H9 (cell line): ENCODE measurements at regions not wholly inside any gene's neighbourhood (a gene's known extent, or its start where the extent isn't known, plus 50 kb on each side); places are given as distances from the start of the nearest gene placed in this dataset.
"Not testable (repeated sequence)": the region's sequence is repeated elsewhere in the genome, so short reads cannot be mapped to it uniquely, and the experiment has no call there.

Experiments used
- DNase-seq: peaks from one replicate; pipeline ENCODE4 v3.0.0-alpha.2; 2017
- H2AFZ ChIP-seq: one replicate; pipeline ENCODE4 v1.6.1; 2013; ENCODE audit warnings: mild to moderate bottlenecking, low read length, control low read depth, moderate library complexity
- H2AK5ac ChIP-seq: 2 replicates; pipeline ENCODE4 v1.6.1; 2013; ENCODE audit warnings: low read length, control low read depth, mixed read lengths; ENCODE audit not compliant: insufficient read length
- H2BK120ac ChIP-seq: one replicate; pipeline ENCODE4 v1.6.1; 2013; ENCODE audit warnings: low read depth, mild to moderate bottlenecking, low read length, control low read depth, inconsistent platforms; ENCODE audit not compliant: poor library complexity, severe bottlenecking
- H2BK12ac ChIP-seq: 2 replicates; pipeline ENCODE4 v1.6.1; 2013; ENCODE audit warnings: low read length, control low read depth, mixed read lengths, low read depth; ENCODE audit not compliant: insufficient read length
- H2BK15ac ChIP-seq: 2 replicates; pipeline ENCODE4 v1.6.1; 2013; ENCODE audit warnings: low read depth, low read length, control low read depth
- H2BK20ac ChIP-seq: one replicate; pipeline ENCODE4 v1.6.1; 2013; ENCODE audit warnings: low read depth, mild to moderate bottlenecking, low read length, control low read depth, inconsistent platforms; ENCODE audit not compliant: poor library complexity, severe bottlenecking
- H2BK5ac ChIP-seq: 2 replicates; pipeline ENCODE4 v1.6.1; 2013; ENCODE audit warnings: low read length, control low read depth, mixed read lengths; ENCODE audit not compliant: insufficient read length
- H3K14ac ChIP-seq: 2 replicates; pipeline ENCODE4 v1.6.1; 2013; ENCODE audit warnings: low read length, control low read depth; ENCODE audit not compliant: insufficient read depth
- H3K18ac ChIP-seq: 2 replicates; pipeline ENCODE4 v1.6.1; 2013; ENCODE audit warnings: low read depth, mild to moderate bottlenecking, mixed read lengths, low read length, control low read depth; ENCODE audit not compliant: insufficient read length
- H3K23ac ChIP-seq: 2 replicates; pipeline ENCODE4 v1.6.1; 2013; ENCODE audit warnings: low read length, control low read depth, mixed read lengths, low read depth; ENCODE audit not compliant: insufficient read length
- H3K23me2 ChIP-seq: 2 replicates; pipeline ENCODE4 v1.6.1; 2013; ENCODE audit warnings: low read depth, mild to moderate bottlenecking, mixed read lengths, low read length, control low read depth; ENCODE audit not compliant: insufficient read length, poor library complexity, severe bottlenecking
- H3K27ac ChIP-seq: 2 replicates; pipeline ENCODE4 v1.5.1; 2013; ENCODE audit warnings: low read length, control low read depth, mixed read lengths, low read depth; ENCODE audit not compliant: insufficient read length
- H3K27me3 ChIP-seq: 2 replicates; pipeline ENCODE4 v1.6.1; 2013; ENCODE audit warnings: low read length, control low read depth, inconsistent platforms; ENCODE audit not compliant: insufficient read depth
- H3K4ac ChIP-seq: 2 replicates; pipeline ENCODE4 v1.6.1; 2013; ENCODE audit warnings: low read depth, mild to moderate bottlenecking, control low read depth, inconsistent platforms, low read length, moderate library complexity
- H3K4me1 ChIP-seq: 2 replicates; pipeline ENCODE4 v1.6.1; 2013; ENCODE audit warnings: low read length, control low read depth, inconsistent platforms; ENCODE audit not compliant: insufficient read depth
- H3K4me2 ChIP-seq: 2 replicates; pipeline ENCODE4 v1.6.1; 2013; ENCODE audit warnings: low read length, control low read depth, mixed read lengths; ENCODE audit not compliant: insufficient read length, insufficient read depth
- H3K56ac ChIP-seq: 2 replicates; pipeline ENCODE4 v1.6.1; 2013; ENCODE audit warnings: low read depth, mild to moderate bottlenecking, mixed read lengths, low read length, control low read depth; ENCODE audit not compliant: insufficient read length
- H3K79me1 ChIP-seq: 2 replicates; pipeline ENCODE4 v1.6.1; 2013; ENCODE audit warnings: low read depth, mild to moderate bottlenecking, moderate library complexity, low read length, control low read depth, inconsistent platforms; ENCODE audit not compliant: insufficient read depth, poor library complexity, severe bottlenecking
- H3K79me2 ChIP-seq: 2 replicates; pipeline ENCODE4 v1.6.1; 2013; ENCODE audit warnings: low read length, control low read depth, inconsistent platforms; ENCODE audit not compliant: insufficient read depth
- H3K9ac ChIP-seq: 2 replicates; pipeline ENCODE4 v1.6.1; 2013; ENCODE audit warnings: low read length, control low read depth, mixed read lengths; ENCODE audit not compliant: insufficient read length; ENCODE audit errors: extremely low read depth
- H3K9me3 ChIP-seq: one replicate; pipeline ENCODE4 v1.6.1; 2013; ENCODE audit warnings: low read depth, low read length, inconsistent platforms; ENCODE audit not compliant: control insufficient read depth
- H3T11ph ChIP-seq: one replicate; pipeline ENCODE4 v1.6.1; 2013; ENCODE audit warnings: mild to moderate bottlenecking, low read length, control low read depth, inconsistent platforms
- H4K20me1 ChIP-seq: one replicate; pipeline ENCODE4 v1.6.1; 2013; ENCODE audit not compliant: control insufficient read depth, insufficient read length, insufficient read depth
- H4K5ac ChIP-seq: 2 replicates; pipeline ENCODE4 v1.6.1; 2013; ENCODE audit warnings: low read depth, mild to moderate bottlenecking, mixed read lengths, low read length, control low read depth; ENCODE audit not compliant: insufficient read length
- H4K8ac ChIP-seq: replicated peaks from 2 replicates; pipeline ENCODE4 v1.6.1; 2013; ENCODE audit warnings: low read length, control low read depth, mixed read lengths, low read depth; ENCODE audit not compliant: insufficient read length
- H4K91ac ChIP-seq: 2 replicates; pipeline ENCODE4 v1.6.1; 2013; ENCODE audit warnings: low read depth, mild to moderate bottlenecking, moderate library complexity, mixed read lengths, low read length, control low read depth; ENCODE audit not compliant: insufficient read length
- H3K27ac Mint-ChIP-seq, 3 experiments: 2 replicates in 2 of 3; 3 replicates in 1 of 3; pipeline ENCODE4 v1.8.0; 2020 to 2021; ENCODE audit warnings: mixed read lengths in 3 of 3, mild to moderate bottlenecking in 1 of 3, moderate library complexity in 1 of 3
- H3K27me3 Mint-ChIP-seq: 2 replicates; pipeline ENCODE4 v1.8.0; 2021; ENCODE audit warnings: low read depth, mild to moderate bottlenecking, moderate library complexity, mixed read lengths
- H3K36me3 Mint-ChIP-seq, 3 experiments: 2 replicates in 2 of 3; 3 replicates in 1 of 3; pipeline ENCODE4 v1.8.0; 2020 to 2021; ENCODE audit warnings: low read depth in 3 of 3, mixed read lengths in 3 of 3; ENCODE audit not compliant: insufficient read depth in 1 of 3
- H3K4me1 Mint-ChIP-seq, 2 experiments: 2 replicates each; pipeline ENCODE4 v1.8.0; 2020; ENCODE audit warnings: mixed read lengths in 2 of 2
- H3K4me3 Mint-ChIP-seq, 2 experiments: 2 replicates in 1 of 2; 3 replicates in 1 of 2; pipeline ENCODE4 v1.8.0; 2020 to 2021; ENCODE audit warnings: mild to moderate bottlenecking in 2 of 2, mixed read lengths in 2 of 2, moderate library complexity in 1 of 2
- H3K9me3 Mint-ChIP-seq, 2 experiments: 2 replicates in 1 of 2; 3 replicates in 1 of 2; pipeline ENCODE4 v1.8.0; 2020; ENCODE audit warnings: mild to moderate bottlenecking in 2 of 2, mixed read lengths in 2 of 2, moderate library complexity in 1 of 2
- WGBS: extraction: QIAGEN DNeasy Blood & Tissue Kit; methylation state at CpG from one replicate; pipeline ENCODE4 v1.1.7; 2013; ENCODE audit warnings: missing lambda C conversion rate, low lambda C conversion rate, mixed read lengths; ENCODE audit not compliant: insufficient read length; ENCODE audit errors: extremely low coverage; 5-methylcytosine and 5-hydroxymethylcytosine counted together
- TF ChIP-seq, protein P1 (sequence below): fragments of 200-600 bp; sonication (generic); conservative IDR thresholded peaks from 3 replicates; pipeline ENCODE4 v1.8.0; 2021; ENCODE audit warnings: antibody characterized with exemption, mild to moderate bottlenecking

DNA sequence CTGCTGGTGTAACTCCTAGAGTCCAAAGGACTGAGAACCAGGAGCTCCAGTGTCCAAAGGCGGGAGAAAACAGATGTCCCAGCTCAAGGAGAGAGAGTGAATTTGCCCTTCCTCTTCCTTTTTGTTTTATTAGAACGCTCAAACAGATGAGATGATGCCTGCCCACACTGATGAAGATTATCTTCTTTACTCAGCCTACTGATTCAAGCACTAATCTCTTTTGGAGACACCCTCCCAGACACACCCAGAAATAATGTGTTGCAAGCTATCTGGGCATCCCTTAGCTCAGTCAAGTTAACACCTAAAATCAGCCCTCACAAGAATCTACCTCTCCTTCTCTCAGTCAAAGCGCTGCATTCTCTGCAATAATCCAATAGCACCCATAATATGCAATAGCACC lies 78.2 kb upstream of the BCL2L14 start:
- H3K79me2 ChIP-seq = no peaks in the 10 kb centered on the region
- no peak for DNase-seq
- no peak overlapping the region for H2BK12ac ChIP-seq
- H3K14ac ChIP-seq = no peak overlapping the region
- no peak overlapping the region for H2AFZ ChIP-seq
- H3K36me3 Mint-ChIP-seq = no peaks in the 10 kb centered on the region
- H3K4me2 ChIP-seq = no peak overlapping the region
- WGBS = no CpG with 5 or more reads among the region's 3 CpGs
- H3K4ac ChIP-seq = no peak overlapping the region
- H4K8ac ChIP-seq = no peak overlapping the region
- H3K23ac ChIP-seq = no peak overlapping the region
- H3K27me3 Mint-ChIP-seq = peaks cover 2% of the 10 kb centered on the region; the same call in 1 of the 2 replicates
- no peak overlapping the region for H3K27ac ChIP-seq
- no peak overlapping the region for H3K56ac ChIP-seq
- H3K27me3 ChIP-seq = no peaks in the 10 kb centered on the region
- no peak overlapping the region for H3T11ph ChIP-seq
- TF ChIP-seq, protein P1, sequence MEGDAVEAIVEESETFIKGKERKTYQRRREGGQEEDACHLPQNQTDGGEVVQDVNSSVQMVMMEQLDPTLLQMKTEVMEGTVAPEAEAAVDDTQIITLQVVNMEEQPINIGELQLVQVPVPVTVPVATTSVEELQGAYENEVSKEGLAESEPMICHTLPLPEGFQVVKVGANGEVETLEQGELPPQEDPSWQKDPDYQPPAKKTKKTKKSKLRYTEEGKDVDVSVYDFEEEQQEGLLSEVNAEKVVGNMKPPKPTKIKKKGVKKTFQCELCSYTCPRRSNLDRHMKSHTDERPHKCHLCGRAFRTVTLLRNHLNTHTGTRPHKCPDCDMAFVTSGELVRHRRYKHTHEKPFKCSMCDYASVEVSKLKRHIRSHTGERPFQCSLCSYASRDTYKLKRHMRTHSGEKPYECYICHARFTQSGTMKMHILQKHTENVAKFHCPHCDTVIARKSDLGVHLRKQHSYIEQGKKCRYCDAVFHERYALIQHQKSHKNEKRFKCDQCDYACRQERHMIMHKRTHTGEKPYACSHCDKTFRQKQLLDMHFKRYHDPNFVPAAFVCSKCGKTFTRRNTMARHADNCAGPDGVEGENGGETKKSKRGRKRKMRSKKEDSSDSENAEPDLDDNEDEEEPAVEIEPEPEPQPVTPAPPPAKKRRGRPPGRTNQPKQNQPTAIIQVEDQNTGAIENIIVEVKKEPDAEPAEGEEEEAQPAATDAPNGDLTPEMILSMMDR = no peak
- no peak overlapping the region for H2AK5ac ChIP-seq
- H3K18ac ChIP-seq = no peak overlapping the region
- no peaks in the 10 kb centered on the region for H3K9me3 ChIP-seq
- no peaks in the 10 kb centered on the region for H3K79me1 ChIP-seq
- peaks cover 4 to 5% of the 10 kb centered on the region in 2 experiments; a peak in 3 of 5 replicates for H3K9me3 Mint-ChIP-seq
- H4K5ac ChIP-seq = no peak overlapping the region
- no peak overlapping the region for H3K27ac Mint-ChIP-seq
- no peaks in the 10 kb centered on the region for H3K4me1 Mint-ChIP-seq
- no peak overlapping the region for H2BK120ac ChIP-seq
- no peak overlapping the region for H4K91ac ChIP-seq
- H2BK5ac ChIP-seq = no peak overlapping the region
- H3K23me2 ChIP-seq = no peaks in the 10 kb centered on the region
- no peak overlapping the region for H2BK15ac ChIP-seq
- H3K4me3 Mint-ChIP-seq = no peak overlapping the region
- H3K9ac ChIP-seq = no peak overlapping the region
- H4K20me1 ChIP-seq = no peaks in the 10 kb centered on the region
- H2BK20ac ChIP-seq = no peak overlapping the region
- no peaks in the 10 kb centered on the region for H3K4me1 ChIP-seq

DNA sequence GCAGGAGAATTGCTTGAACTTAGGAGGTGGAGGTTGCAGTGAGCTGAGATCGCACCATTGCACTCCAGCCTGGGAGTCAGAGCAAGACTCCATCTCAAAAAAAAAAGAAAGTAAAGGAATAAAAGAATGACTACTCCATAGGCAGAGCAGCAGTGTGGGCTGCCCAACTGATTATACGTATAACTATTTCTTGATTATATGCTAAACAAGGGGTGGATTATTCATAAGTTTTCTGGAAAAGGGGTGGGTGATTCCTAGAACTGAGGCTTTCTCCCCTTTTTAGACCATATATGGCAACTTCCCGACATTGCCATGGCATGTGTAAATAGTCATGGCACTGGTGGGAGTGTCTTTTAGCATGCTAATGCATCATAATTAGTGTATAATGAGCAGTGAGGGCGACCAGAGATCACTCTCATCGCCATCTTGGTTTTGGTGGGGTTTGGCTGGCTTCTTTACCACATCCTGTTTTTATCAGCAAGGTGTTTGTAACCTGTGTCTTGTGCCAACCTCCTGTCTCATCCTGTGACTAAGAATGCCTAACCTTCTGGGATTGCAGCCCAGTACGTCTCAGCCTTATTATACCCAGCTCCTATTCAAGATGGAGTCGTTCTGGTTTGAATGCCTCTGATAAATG lies 72.3 kb upstream of the BCL2L14 start:
- not testable (repeated sequence) for DNase-seq, H3K18ac ChIP-seq, H3K9me3 ChIP-seq, H3K27me3 Mint-ChIP-seq, H3K56ac ChIP-seq, H3K79me1 ChIP-seq, H2BK15ac ChIP-seq, H2BK12ac ChIP-seq, H3K9me3 Mint-ChIP-seq, H2AFZ ChIP-seq, H4K91ac ChIP-seq, H2BK5ac ChIP-seq, H2AK5ac ChIP-seq, H2BK120ac ChIP-seq, H3T11ph ChIP-seq, H3K4me2 ChIP-seq, H3K36me3 Mint-ChIP-seq, H4K5ac ChIP-seq, H3K27me3 ChIP-seq, H4K20me1 ChIP-seq, H3K9ac ChIP-seq, H3K14ac ChIP-seq, H3K4me3 Mint-ChIP-seq, H3K23ac ChIP-seq, H4K8ac ChIP-seq, H3K4me1 ChIP-seq, H2BK20ac ChIP-seq, H3K23me2 ChIP-seq, H3K27ac ChIP-seq, H3K27ac Mint-ChIP-seq, H3K79me2 ChIP-seq, H3K4me1 Mint-ChIP-seq, H3K4ac ChIP-seq
- no CpG with 5 or more reads among the region's 7 CpGs for WGBS
